ENCODE measurements at regions not wholly inside any gene's neighbourhood (a gene's known extent, or its start where the extent isn't known, plus 50 kb on each side); places are given as distances from the start of the nearest gene placed in this dataset.

DNA sequence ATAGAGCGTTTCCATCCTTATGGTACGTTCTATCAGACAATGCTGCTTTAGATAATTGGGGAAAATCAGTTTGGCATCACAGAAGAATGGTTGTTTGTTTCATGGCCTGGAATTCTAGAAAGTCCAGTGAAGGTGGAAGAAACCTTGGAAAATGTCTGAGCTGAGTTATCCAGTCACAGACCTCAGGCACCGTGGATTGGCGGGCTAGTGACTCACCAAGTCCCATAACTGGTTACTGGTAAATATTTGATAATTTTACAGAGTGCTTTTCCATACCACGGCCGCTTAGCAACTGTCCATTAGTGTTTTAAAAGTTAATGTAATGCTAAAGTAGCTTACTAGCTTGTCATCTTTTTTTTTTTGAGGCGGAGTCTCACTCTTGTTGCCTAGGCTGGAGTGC is 99.4 kb downstream of the SLC35B3 start:
- TF ChIP-seq CTCF (IDR thresholded peaks at IDR 0.05) (no peak), POLR2A (IDR thresholded peaks at IDR 0.05) (no peak), EP300 (IDR thresholded peaks at IDR 0.05) (no peak)
